ENCODE measurements at regions not wholly inside any gene's neighbourhood (a gene's known extent, or its start where the extent isn't known, plus 50 kb on each side); places are given as distances from the start of the nearest gene placed in this dataset.

- CTCF ChIA-PET: no interaction called here
- Mint-ChIP-seq H3K36me3 (no peaks in the 10 kb centered on the region), H3K27me3 (ENCODE audit: low read depth) (no peaks in the 10 kb centered on the region; the same call in 1 of the 2 replicates), H3K4me1 (peaks cover 11% of the 10 kb centered on the region), H3K4me3 (no peak overlapping the region), H3K27ac (no peak overlapping the region), H3K9me3 (peaks cover 9% of the 10 kb centered on the region; the same call in 1 of the 2 replicates)
- no peak for DNase-seq (ENCODE audit: low spot score)
- TF ChIP-seq E2F5 (CRISPR knock-in tag; IDR thresholded peaks at IDR 0.05) (no peak), FOXP4 (CRISPR knock-in tag; IDR thresholded peaks at IDR 0.05) (no peak)
- ATAC-seq: no peak
- POLR2A ChIA-PET: no interaction called here
Measured at GRCh38 chr7:91427051-91427450, 162.8 kb downstream of the FZD1 start.

DNA sequence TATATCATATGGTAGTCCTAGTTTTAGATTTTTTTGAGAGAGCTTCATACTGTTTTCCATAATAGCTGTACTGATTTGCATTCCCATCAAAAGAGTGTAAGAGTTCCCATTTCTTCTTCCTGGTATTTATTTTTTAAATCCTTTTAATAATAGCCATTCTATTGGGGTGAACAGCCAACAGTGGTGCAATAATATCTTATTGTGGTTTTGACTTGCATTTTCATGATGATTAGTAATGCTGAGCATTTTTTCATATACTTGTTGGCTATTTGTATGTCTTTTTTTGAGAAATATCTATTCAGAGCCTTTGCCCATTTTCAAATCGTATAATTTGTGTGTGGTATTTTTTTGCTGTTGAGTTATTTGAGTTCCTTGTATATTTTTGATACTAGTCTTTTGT lies 167.4 kb downstream of the FZD1 start:
- Mint-ChIP-seq H3K27ac (no peak overlapping the region), H3K4me1 (peaks cover 3% of the 10 kb centered on the region), H3K36me3 (no peaks in the 10 kb centered on the region), H3K9me3 (peaks cover 11% of the 10 kb centered on the region; the same call in 1 of the 2 replicates), H3K27me3 (ENCODE audit: low read depth) (no peaks in the 10 kb centered on the region), H3K4me3 (no peak overlapping the region)
- TF ChIP-seq KAT7 (CRISPR knock-in tag; IDR thresholded peaks at IDR 0.05; ENCODE audit: borderline replicate concordance) (no peak), ZBTB43 (CRISPR knock-in tag; IDR thresholded peaks at IDR 0.05) (no peak)
- ChIA-PET POLR2A (no interaction called here), CTCF (no interaction called here)
- ATAC-seq (no peak), DNase-seq (ENCODE audit: low spot score) (no peak)

DNA sequence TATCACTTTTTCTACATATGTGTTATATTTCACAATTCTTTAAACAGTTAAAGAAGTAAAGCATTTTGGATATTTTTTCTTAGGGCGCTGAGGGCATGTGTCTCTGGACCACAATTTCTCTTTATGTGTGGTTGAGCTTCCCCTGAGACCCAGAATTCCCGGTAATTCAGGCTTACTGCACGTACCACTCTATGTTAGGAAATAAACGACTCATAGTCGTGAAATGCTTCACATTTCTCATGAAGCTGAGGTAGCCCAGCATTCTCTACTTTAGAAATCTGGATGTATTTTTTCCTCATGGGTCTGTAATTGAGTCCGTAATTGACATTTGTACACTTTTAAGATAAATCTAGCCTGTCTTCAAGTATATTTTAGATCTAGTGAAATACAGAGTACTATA lies 170.6 kb downstream of the FZD1 start:
- Mint-ChIP-seq H3K27ac (no peak overlapping the region), H3K36me3 (peaks cover 12% of the 10 kb centered on the region), H3K4me1 (peaks cover 12% of the 10 kb centered on the region), H3K27me3 (ENCODE audit: low read depth) (peaks cover 2% of the 10 kb centered on the region; the same call in 1 of the 2 replicates), H3K4me3 (no peak overlapping the region), H3K9me3 (peaks cover 30% of the 10 kb centered on the region)
- ChIA-PET CTCF (no interaction called here), POLR2A (no interaction called here)
- DNase-seq (ENCODE audit: low spot score) (no peak), ATAC-seq (no peak)
- TF ChIP-seq, protein P1, sequence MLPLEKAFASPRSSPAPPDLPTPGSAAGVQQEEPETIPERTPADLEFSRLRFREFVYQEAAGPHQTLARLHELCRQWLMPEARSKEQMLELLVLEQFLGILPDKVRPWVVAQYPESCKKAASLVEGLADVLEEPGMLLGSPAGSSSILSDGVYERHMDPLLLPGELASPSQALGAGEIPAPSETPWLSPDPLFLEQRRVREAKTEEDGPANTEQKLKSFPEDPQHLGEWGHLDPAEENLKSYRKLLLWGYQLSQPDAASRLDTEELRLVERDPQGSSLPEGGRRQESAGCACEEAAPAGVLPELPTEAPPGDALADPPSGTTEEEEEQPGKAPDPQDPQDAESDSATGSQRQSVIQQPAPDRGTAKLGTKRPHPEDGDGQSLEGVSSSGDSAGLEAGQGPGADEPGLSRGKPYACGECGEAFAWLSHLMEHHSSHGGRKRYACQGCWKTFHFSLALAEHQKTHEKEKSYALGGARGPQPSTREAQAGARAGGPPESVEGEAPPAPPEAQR (CRISPR knock-in tag; IDR thresholded peaks at IDR 0.05): no peak
- TF ChIP-seq MYBL2 (CRISPR knock-in tag; IDR thresholded peaks at IDR 0.05) (no peak), FOXP4 (CRISPR knock-in tag; IDR thresholded peaks at IDR 0.05) (no peak), ZBTB43 (CRISPR knock-in tag; IDR thresholded peaks at IDR 0.05) (no peak), RELA (CRISPR knock-in tag; IDR thresholded peaks at IDR 0.05; ENCODE audit: borderline replicate concordance) (no peak), FOXK1 (CRISPR knock-in tag; IDR thresholded peaks at IDR 0.05) (no peak), ZNF425 (CRISPR knock-in tag; conservative IDR thresholded peaks at IDR 0.05) (no peak), CTCF (IDR thresholded peaks at IDR 0.05) (no peak), ZNF671 (CRISPR knock-in tag; IDR thresholded peaks at IDR 0.05) (no peak), CREM (CRISPR knock-in tag; IDR thresholded peaks at IDR 0.05) (no peak), ZNF138 (CRISPR knock-in tag; conservative IDR thresholded peaks at IDR 0.05) (no peak), TP53 (CRISPR knock-in tag; IDR thresholded peaks at IDR 0.05) (no peak)
- TF ChIP-seq, protein P2, sequence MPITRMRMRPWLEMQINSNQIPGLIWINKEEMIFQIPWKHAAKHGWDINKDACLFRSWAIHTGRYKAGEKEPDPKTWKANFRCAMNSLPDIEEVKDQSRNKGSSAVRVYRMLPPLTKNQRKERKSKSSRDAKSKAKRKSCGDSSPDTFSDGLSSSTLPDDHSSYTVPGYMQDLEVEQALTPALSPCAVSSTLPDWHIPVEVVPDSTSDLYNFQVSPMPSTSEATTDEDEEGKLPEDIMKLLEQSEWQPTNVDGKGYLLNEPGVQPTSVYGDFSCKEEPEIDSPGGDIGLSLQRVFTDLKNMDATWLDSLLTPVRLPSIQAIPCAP (CRISPR knock-in tag; IDR thresholded peaks at IDR 0.05): no peak
- TF ChIP-seq, protein P3, sequence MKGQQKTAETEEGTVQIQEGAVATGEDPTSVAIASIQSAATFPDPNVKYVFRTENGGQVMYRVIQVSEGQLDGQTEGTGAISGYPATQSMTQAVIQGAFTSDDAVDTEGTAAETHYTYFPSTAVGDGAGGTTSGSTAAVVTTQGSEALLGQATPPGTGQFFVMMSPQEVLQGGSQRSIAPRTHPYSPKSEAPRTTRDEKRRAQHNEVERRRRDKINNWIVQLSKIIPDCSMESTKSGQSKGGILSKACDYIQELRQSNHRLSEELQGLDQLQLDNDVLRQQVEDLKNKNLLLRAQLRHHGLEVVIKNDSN (CRISPR knock-in tag; IDR thresholded peaks at IDR 0.05): no peak
